Ectodermal cell (in vitro differentiated cells): ENCODE measurements at regions not wholly inside any gene's neighbourhood (a gene's known extent, or its start where the extent isn't known, plus 50 kb on each side); places are given as distances from the start of the nearest gene placed in this dataset.

Source experiments
- H3K27ac ChIP-seq: 2 replicates; pipeline ENCODE4 v1.7.0; 2013; ENCODE audit warnings: mild to moderate bottlenecking, low read depth, low read length; ENCODE audit not compliant: insufficient read depth, poor library complexity, severe bottlenecking
- H3K27me3 ChIP-seq: 2 replicates; pipeline ENCODE4 v1.7.0; 2013; ENCODE audit warnings: mild to moderate bottlenecking, low read length; ENCODE audit not compliant: insufficient read depth, control insufficient read depth, poor library complexity, severe bottlenecking
- H3K36me3 ChIP-seq: one replicate; pipeline ENCODE4 v1.7.0; 2013; ENCODE audit warnings: low read length; ENCODE audit not compliant: control insufficient read depth, insufficient read depth
- H3K4me1 ChIP-seq: one replicate; pipeline ENCODE4 v1.7.0; 2013; ENCODE audit warnings: low read length; ENCODE audit not compliant: control insufficient read depth, insufficient read depth
- H3K4me3 ChIP-seq: 2 replicates; pipeline ENCODE4 v1.7.0; 2013; ENCODE audit warnings: low read depth, low read length, control low read depth; ENCODE audit not compliant: insufficient read depth
- H3K9me3 ChIP-seq: 2 replicates; pipeline ENCODE4 v1.7.0; 2013; ENCODE audit warnings: mild to moderate bottlenecking, low read length, moderate library complexity; ENCODE audit not compliant: control insufficient read depth
- WGBS, 2 experiments: methylation state at CpG; one replicate each; pipeline ENCODE4 v1.1.7; 2013; ENCODE audit warnings: missing lambda C conversion rate in 2 of 2; 5-methylcytosine and 5-hydroxymethylcytosine counted together

DNA sequence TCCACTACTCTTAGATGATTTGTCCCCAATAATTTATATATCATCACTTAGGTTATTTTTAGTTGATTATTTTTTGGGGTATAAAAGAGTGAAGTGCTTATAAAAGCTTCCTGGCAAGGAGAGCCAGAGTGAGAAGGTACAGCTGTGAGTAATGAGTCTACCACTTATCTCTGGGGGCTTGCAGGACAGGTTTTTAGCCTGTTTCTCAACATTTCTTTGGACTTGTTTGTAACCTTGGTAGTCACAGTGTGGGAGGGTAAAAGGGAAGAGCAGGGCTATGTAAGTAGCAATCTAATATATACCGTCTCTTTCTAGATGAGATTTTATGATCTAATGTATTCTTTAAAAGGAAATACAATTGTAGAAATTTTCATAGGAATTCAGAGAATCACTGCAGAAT, 321.3 kb upstream of the GOLIM4 start:
- Histone ChIP-seq H3K27ac (no peak overlapping the region), H3K36me3 (no peaks in the 10 kb centered on the region)
- WGBS, 2 experiments, result 86 to 100% methylated on average over 1 of the region's 1 CpG

DNA sequence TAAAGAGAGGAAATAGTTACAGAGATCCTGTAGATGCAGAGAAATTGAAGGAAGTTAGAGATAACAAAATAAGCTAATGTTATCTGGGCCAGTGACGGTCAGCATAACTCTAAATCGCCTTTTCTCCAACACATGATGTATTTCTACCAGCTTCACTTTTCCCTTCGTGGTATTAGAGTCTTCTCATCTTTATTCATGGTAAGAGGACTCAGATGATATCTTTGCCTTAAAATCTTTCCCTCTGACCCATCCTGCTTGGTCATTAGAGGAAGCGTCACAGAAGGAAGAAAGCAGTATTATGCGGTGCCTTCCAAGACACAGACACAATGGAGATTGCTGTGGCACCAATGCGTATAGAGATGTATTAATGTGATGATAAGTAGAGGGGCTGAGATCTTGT, 320.7 kb upstream of the GOLIM4 start:
- Histone ChIP-seq H3K4me1 (peaks cover 4% of the 10 kb centered on the region), H3K27ac (no peak overlapping the region), H3K27me3 (no peaks in the 10 kb centered on the region), H3K4me3 (no peak overlapping the region), H3K9me3 (no peaks in the 10 kb centered on the region), H3K36me3 (no peaks in the 10 kb centered on the region)
- 86 to 89% methylated on average over 5 to 6 of the region's 6 CpGs for WGBS, 2 experiments

More for the DNA sequence above, 321.3 kb upstream of the GOLIM4 start:
- Histone ChIP-seq H3K27me3 (no peaks in the 10 kb centered on the region), H3K4me1 (peaks cover 4% of the 10 kb centered on the region), H3K9me3 (no peaks in the 10 kb centered on the region), H3K4me3 (no peak overlapping the region)

DNA sequence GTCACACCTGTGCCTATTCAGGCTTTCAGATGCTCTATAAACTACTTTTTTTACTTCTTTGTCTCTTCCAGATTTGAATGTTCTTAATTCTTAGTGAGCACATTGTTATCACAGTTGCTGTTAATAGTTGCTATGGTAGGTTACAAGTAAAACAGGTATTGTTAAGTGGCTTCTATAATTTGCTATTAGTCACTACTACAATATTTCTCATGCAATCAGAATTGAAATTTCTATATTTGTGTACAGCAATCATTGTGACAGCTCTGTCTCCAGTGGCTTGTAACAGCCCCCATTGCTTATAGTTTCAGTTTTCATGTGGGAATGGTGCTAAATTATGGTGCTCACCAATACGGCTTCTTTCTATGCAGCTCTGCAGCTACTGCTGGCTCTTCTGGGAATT, 318.4 kb upstream of the GOLIM4 start:
- H3K4me1 ChIP-seq, result peaks cover 4% of the 10 kb centered on the region
- no peaks in the 10 kb centered on the region for H3K27me3 ChIP-seq
- no peaks in the 10 kb centered on the region for H3K36me3 ChIP-seq
- H3K9me3 ChIP-seq, result no peaks in the 10 kb centered on the region
- no peak overlapping the region for H3K27ac ChIP-seq
- 90 to 98% methylated on average over 1 of the region's 1 CpG for WGBS, 2 experiments
- no peak overlapping the region for H3K4me3 ChIP-seq

- Histone ChIP-seq H3K27me3 (no peaks in the 10 kb centered on the region), H3K4me1 (no peaks in the 10 kb centered on the region), H3K27ac (no peak overlapping the region), H3K9me3 (no peaks in the 10 kb centered on the region), H3K4me3 (no peak overlapping the region), H3K36me3 (no peaks in the 10 kb centered on the region)
Measured at GRCh38 chr3:168407381-168407780, 311.7 kb upstream of the GOLIM4 start.

GRCh38 chr3:168405288-168405687, 309.6 kb upstream of the GOLIM4 start:
- no peaks in the 10 kb centered on the region for H3K27me3 ChIP-seq
- WGBS, 2 experiments, result 96% methylated on average over 1 of the region's 1 CpG
- no peaks in the 10 kb centered on the region for H3K9me3 ChIP-seq
- no peak overlapping the region for H3K4me3 ChIP-seq
- no peaks in the 10 kb centered on the region for H3K36me3 ChIP-seq
- no peak overlapping the region for H3K27ac ChIP-seq
- no peaks in the 10 kb centered on the region for H3K4me1 ChIP-seq

DNA sequence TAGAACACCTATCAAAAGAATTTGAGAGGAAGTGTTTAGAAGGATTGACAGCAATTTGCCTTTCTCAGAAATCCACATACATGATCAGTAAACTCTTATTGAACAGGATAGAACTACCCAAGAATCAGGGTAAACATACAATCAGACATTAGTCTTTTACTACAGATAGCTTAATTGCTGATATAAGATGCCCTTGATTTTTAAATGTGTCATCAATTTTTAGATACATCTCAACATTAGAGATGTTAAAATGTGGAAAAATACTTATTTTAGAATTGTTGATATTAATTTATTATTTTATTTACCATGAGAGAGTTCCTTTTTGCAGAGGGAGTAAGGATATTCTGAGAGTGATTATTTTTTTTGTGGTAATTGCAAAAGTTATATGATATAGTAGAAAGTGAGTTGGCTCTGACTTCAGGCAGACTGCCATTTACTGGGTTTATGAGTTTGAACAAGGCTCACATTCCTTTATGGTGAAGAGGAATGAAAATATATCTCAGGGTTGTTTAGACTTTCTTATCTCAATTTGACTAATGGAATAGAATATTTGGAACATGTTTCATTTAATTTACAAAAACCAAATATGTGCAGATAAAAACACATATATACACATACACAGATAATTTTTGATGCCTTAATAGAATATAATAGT, 302.8 kb upstream of the GOLIM4 start:
- no peaks in the 10 kb centered on the region for H3K9me3 ChIP-seq
- H3K27me3 ChIP-seq, result no peaks in the 10 kb centered on the region
- H3K4me3 ChIP-seq, result no peak overlapping the region
- no peaks in the 10 kb centered on the region for H3K4me1 ChIP-seq
- H3K27ac ChIP-seq, result no peak overlapping the region
- H3K36me3 ChIP-seq, result no peaks in the 10 kb centered on the region

DNA sequence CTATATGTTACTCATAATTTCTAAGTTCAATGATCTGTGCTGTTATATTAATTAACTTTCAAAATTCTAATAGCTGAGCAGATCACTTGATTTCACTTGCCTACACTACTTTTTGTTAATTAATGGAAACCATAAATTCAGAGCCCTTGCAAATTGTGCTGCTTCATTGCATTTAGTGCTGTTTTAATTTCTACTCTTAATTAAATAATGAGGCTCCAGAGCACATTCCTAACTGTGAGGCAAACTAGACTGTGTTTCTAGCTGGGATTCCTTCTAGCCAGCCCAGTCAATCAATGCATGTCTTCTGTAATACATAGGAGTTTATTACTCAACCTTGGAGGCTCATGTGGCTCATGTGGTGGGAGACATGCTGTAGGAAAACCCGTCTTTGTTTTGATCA, 301.1 kb upstream of the GOLIM4 start:
- Histone ChIP-seq H3K9me3 (no peaks in the 10 kb centered on the region), H3K27me3 (no peaks in the 10 kb centered on the region), H3K4me3 (no peak overlapping the region), H3K27ac (no peak overlapping the region), H3K36me3 (no peaks in the 10 kb centered on the region), H3K4me1 (no peaks in the 10 kb centered on the region)
- 84 to 92% methylated on average over 1 of the region's 1 CpG for WGBS, 2 experiments

DNA sequence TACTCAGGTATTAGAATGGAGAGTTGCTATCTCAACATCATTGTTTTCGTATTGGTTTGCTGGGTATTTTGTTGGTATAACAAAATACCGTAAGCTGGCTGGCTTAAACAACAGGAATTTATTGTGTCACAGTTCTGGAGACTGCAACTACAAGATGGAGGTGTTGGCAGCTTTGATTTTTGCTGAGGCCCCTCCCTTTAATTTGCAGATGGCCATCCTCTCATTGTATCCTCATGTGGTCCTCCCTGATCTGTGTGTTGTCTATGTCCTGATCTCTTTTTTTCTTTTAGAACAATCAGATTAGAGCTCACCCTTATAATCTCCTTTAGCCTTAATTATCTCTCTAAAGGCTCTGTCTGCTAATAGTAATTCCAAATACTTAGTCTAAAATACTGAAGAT, 299.8 kb upstream of the GOLIM4 start:
- Histone ChIP-seq H3K4me3 (no peak overlapping the region), H3K27ac (no peak overlapping the region), H3K36me3 (no peaks in the 10 kb centered on the region), H3K27me3 (no peaks in the 10 kb centered on the region), H3K4me1 (no peaks in the 10 kb centered on the region), H3K9me3 (no peaks in the 10 kb centered on the region)
- 86 to 94% methylated on average over 2 of the region's 2 CpGs for WGBS, 2 experiments

DNA sequence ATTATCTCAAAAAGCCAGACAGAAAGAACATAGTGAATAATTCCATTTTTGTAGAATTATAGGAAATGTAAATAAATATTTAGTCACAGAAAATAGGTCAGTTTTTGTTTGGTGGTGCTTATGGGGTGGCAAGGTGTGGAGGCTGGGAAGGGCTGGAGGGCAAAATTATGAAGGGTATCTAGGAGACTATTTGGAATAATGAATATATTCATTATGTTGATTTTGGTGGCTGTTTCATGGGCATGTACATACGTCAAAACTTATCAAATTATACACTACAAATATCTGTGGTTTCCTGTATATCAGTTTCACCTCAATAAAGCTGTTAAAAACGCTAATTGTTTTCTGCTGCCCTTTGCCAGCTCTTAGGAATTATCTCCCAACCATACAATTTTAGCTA, 298.7 kb upstream of the GOLIM4 start:
- no peak overlapping the region for H3K27ac ChIP-seq
- no peaks in the 10 kb centered on the region for H3K36me3 ChIP-seq
- no peaks in the 10 kb centered on the region for H3K4me1 ChIP-seq
- H3K9me3 ChIP-seq, result no peaks in the 10 kb centered on the region
- WGBS, 2 experiments, result 92 to 94% methylated on average over 2 of the region's 2 CpGs
- no peak overlapping the region for H3K4me3 ChIP-seq
- H3K27me3 ChIP-seq, result no peaks in the 10 kb centered on the region

DNA sequence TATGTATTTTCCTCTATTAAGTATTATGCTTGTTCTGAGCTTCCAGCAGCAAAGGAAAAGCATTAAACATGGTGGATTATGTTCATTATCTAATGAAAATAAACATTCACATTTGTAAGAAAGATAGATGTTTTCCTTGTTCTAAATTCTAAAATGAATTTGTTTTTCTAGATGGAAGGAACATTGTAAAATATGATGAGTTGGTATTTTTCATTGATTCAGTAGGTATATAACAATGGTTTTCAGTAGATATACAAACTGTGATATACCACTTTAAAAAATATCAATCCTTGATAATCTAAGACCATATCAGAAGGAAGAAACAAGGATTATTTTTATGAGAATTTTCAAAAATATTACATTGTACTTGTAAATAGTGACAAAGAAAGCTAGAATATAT, 290.6 kb upstream of the GOLIM4 start:
- Histone ChIP-seq H3K27me3 (no peaks in the 10 kb centered on the region), H3K4me1 (no peaks in the 10 kb centered on the region), H3K27ac (no peak overlapping the region), H3K36me3 (no peaks in the 10 kb centered on the region), H3K4me3 (no peak overlapping the region), H3K9me3 (no peaks in the 10 kb centered on the region)

- Histone ChIP-seq H3K27me3 (no peaks in the 10 kb centered on the region), H3K9me3 (no peaks in the 10 kb centered on the region), H3K4me3 (no peak overlapping the region), H3K27ac (no peak overlapping the region), H3K36me3 (no peaks in the 10 kb centered on the region), H3K4me1 (no peaks in the 10 kb centered on the region)
- 76 to 83% methylated on average over 7 of the region's 7 CpGs for WGBS, 2 experiments
Measured at GRCh38 chr3:168384990-168385389, 289.3 kb upstream of the GOLIM4 start.
